Activated B cell treated with CpG ODN at 0.5 μM for 24 hours (primary cell): ENCODE measurements at regions not wholly inside any gene's neighbourhood (a gene's known extent, or its start where the extent isn't known, plus 50 kb on each side); places are given as distances from the start of the nearest gene placed in this dataset.

Experiments
- ATAC-seq: fragments of 200-7000 bp; cut with Tn5 transposase; one replicate; pipeline ENCODE4 v1.10.0; 2021; ENCODE audit warnings: low read depth, mild to moderate bottlenecking, moderate library complexity
- CTCF ChIA-PET: fragments of 350-600 bp; sonication (Branson Sonifier 250); formaldehyde crosslinking; loops from one replicate; lab custom pipeline; 2021; ENCODE audit warnings: antibody characterized with exemption; lab: Charles Lee
- POLR2A ChIA-PET: fragments of 350-600 bp; sonication (Branson Sonifier 250); formaldehyde crosslinking; loops from one replicate; lab custom pipeline; 2021; ENCODE audit warnings: antibody characterized with exemption; lab: Charles Lee
- DNase-seq: peaks from one replicate; pipeline ENCODE4 v3.0.0; 2022
- H3K27ac Mint-ChIP-seq: one replicate; pipeline ENCODE4 v1.8.0; 2020; ENCODE audit warnings: mixed read lengths
- H3K27me3 Mint-ChIP-seq: one replicate; pipeline ENCODE4 v1.8.0; 2021; ENCODE audit warnings: mixed read lengths
- H3K36me3 Mint-ChIP-seq: one replicate; pipeline ENCODE4 v1.8.0; 2021; ENCODE audit warnings: low read depth, mixed read lengths
- H3K4me1 Mint-ChIP-seq: one replicate; pipeline ENCODE4 v1.8.0; 2021; ENCODE audit warnings: mixed read lengths
- H3K4me3 Mint-ChIP-seq: one replicate; pipeline ENCODE4 v1.8.0; 2020; ENCODE audit warnings: mild to moderate bottlenecking, mixed read lengths
- H3K9me3 Mint-ChIP-seq: one replicate; pipeline ENCODE4 v1.8.0; 2020; ENCODE audit warnings: mixed read lengths
- CTCF ChIP-seq: fragments of 200-600 bp; IDR thresholded peaks from one replicate; pipeline ENCODE4 v1.8.0; 2022; ENCODE audit warnings: antibody characterized with exemption, mild to moderate bottlenecking
- intact Hi-C: fragments of 100-400 bp; cut with micrococcal nuclease; formaldehyde crosslinking; loops from one replicate; pipeline ENCODE4 v1.15.1; 2024

DNA sequence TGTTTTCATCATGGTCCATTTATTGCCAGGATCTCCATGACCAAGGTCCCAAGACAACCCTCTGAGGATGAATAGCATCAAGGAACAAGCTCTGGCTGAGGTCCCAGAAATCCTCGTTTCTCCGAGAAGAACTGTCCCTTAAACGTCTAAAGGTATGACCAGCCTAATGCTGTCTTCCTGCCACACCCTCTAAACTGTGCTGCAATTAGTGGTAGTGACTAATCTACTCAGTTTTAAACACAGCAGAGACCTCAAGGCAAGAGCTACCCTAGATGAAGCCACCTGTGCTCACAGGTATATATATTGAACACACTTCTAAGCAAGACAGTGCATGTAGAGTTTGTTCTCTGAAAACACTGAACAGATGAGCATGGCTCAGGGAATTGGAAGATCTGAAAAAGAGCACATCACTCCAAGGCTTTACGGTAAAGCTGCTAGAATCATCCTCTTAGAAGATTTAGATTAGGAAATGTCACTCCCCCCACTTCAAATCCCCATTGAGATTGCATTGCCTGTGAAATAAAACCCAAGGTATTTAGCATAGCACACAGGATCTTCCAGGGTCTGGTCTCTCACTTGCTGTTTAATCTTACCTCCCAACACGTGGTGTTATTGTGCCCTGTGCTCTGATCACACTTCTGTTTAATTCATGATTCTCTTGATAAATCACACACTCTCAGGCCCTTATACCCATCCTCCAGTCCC lies 173.9 kb upstream of the VCX3A start:
- ChIA-PET CTCF (no interaction called here), POLR2A (no interaction called here)
- DNase-seq: no peak
- intact Hi-C loops: no loop called here
- no peak overlapping the region for H3K4me3 Mint-ChIP-seq
- no peak overlapping the region for H3K27ac Mint-ChIP-seq
- no peaks in the 10 kb centered on the region for H3K4me1 Mint-ChIP-seq
- H3K36me3 Mint-ChIP-seq: no peaks in the 10 kb centered on the region
- H3K9me3 Mint-ChIP-seq: no peaks in the 10 kb centered on the region
- no peak for ATAC-seq
- no peaks in the 10 kb centered on the region for H3K27me3 Mint-ChIP-seq
- TF ChIP-seq CTCF: no peak

DNA sequence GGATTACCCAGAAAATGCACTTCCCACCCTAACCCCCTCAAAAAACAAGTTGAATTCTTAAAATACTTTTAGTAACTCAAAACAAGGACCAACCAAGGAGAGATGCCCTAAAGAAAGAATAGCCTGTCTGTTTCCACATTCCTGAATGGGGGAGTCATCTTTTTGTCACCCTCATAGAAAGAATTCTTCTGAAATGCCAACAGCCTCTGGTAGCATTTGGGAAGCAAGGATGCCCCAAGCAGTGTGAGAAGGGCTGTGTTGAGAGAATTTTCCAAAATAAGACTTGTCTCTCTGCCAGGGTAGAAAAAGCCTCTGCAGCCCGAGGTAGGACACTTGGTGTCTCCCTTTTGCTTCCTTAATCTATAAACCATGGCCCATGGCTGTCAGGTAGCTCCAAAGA lies 173.1 kb upstream of the VCX3A start:
- DNase-seq (no peak), ATAC-seq (no peak)
- Mint-ChIP-seq H3K4me1 (no peaks in the 10 kb centered on the region), H3K9me3 (no peaks in the 10 kb centered on the region), H3K27me3 (no peaks in the 10 kb centered on the region), H3K27ac (no peak overlapping the region), H3K4me3 (no peak overlapping the region), H3K36me3 (no peaks in the 10 kb centered on the region)
- intact Hi-C loops: no loop called here
- no peak for TF ChIP-seq CTCF
- ChIA-PET POLR2A (no interaction called here), CTCF (no interaction called here)

DNA sequence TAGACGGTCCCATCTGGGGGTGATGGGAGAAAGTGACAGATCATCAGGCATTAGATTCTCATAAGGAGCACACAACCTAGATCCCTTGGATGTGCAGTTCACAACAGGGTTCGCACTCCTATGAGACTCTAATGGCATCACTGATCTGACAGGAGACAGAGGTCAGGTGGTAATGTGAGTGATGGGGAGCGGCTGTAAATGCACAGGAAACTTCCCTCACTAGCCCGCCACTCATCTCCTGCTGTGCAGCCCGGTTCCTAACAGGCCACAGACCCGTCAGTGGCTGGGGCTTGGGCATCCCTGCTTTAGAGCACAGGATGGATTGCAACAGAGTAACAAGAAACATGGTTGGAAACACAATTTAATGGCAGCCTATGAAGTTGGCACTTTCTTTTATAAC lies 172.6 kb upstream of the VCX3A start:
- Mint-ChIP-seq H3K9me3 (no peaks in the 10 kb centered on the region), H3K36me3 (no peaks in the 10 kb centered on the region), H3K4me3 (no peak overlapping the region), H3K27me3 (no peaks in the 10 kb centered on the region), H3K27ac (no peak overlapping the region), H3K4me1 (no peaks in the 10 kb centered on the region)
- CTCF ChIA-PET: no interaction called here
- DNase-seq (no peak), ATAC-seq (no peak)
- POLR2A ChIA-PET: no interaction called here
- intact Hi-C loops: no loop called here
- TF ChIP-seq CTCF: no peak

GRCh38 chrX:6701085-6701484 lies 166.2 kb upstream of the VCX3A start:
- no peak overlapping the region for H3K4me3 Mint-ChIP-seq
- POLR2A ChIA-PET: no interaction called here
- H3K27me3 Mint-ChIP-seq: no peaks in the 10 kb centered on the region
- TF ChIP-seq CTCF: no peak
- H3K4me1 Mint-ChIP-seq: no peaks in the 10 kb centered on the region
- DNase-seq: no peak
- no peaks in the 10 kb centered on the region for H3K9me3 Mint-ChIP-seq
- H3K27ac Mint-ChIP-seq: no peak overlapping the region
- CTCF ChIA-PET: no interaction called here
- H3K36me3 Mint-ChIP-seq: no peaks in the 10 kb centered on the region
- no peak for ATAC-seq
- intact Hi-C loops: no loop called here

GRCh38 chrX:6695717-6696116 lies 160.8 kb upstream of the VCX3A start:
- Mint-ChIP-seq H3K36me3 (no peaks in the 10 kb centered on the region), H3K9me3 (no peaks in the 10 kb centered on the region), H3K4me1 (no peaks in the 10 kb centered on the region), H3K27ac (no peak overlapping the region), H3K4me3 (no peak overlapping the region), H3K27me3 (no peaks in the 10 kb centered on the region)
- no peak for ATAC-seq
- CTCF ChIA-PET: no interaction called here
- intact Hi-C loops: no loop called here
- no peak for TF ChIP-seq CTCF
- POLR2A ChIA-PET: no interaction called here
- no peak for DNase-seq
